SW 1271 (cell line): ENCODE measurements at regions not wholly inside any gene's neighbourhood (a gene's known extent, or its start where the extent isn't known, plus 50 kb on each side); places are given as distances from the start of the nearest gene placed in this dataset.
A peak's percentile ranks its signal among the peaks of the same experiment; 100 is the strongest.

ENCODE experiments used
- DNase-seq, 2 experiments: peaks; one replicate each; lab custom pipeline; 2025; lab: John Stamatoyannopoulos, UW

- DNase-seq, result no peak
Observed at GRCh38 chr1:172887162-172887561, 163.6 kb downstream of the TNFSF18 start.

- DNase-seq, result no peak
Observed at GRCh38 chr1:172893146-172893841, 157.4 kb downstream of the TNFSF18 start.

GRCh38 chr1:172894349-172895049 lies 156.2 kb downstream of the TNFSF18 start:
- no peak for DNase-seq

- peak in 1 of 2 experiments; percentile 6 for DNase-seq
Observed at GRCh38 chr1:172895050-172895460, 155.7 kb downstream of the TNFSF18 start.

- peak in 1 of 2 experiments; percentile 48 for DNase-seq
Observed at GRCh38 chr1:172895761-172896160, 155.0 kb downstream of the TNFSF18 start.

- DNase-seq, result peak; percentile 30 to 82
Observed at GRCh38 chr1:172897738-172898137, 153.0 kb downstream of the TNFSF18 start.

- no peak for DNase-seq
Observed at GRCh38 chr1:172898866-172899265, 151.9 kb downstream of the TNFSF18 start.

- no peak for DNase-seq
Observed at GRCh38 chr1:172900376-172900997, 150.3 kb downstream of the TNFSF18 start.

GRCh38 chr1:172902200-172902599 lies 148.5 kb downstream of the TNFSF18 start:
- no peak for DNase-seq

GRCh38 chr1:172902861-172903381 lies 147.8 kb downstream of the TNFSF18 start:
- DNase-seq, result no peak

GRCh38 chr1:172903581-172904220 lies 147.0 kb downstream of the TNFSF18 start:
- peak in 1 of 2 experiments; percentile 53 for DNase-seq

- no peak for DNase-seq
Observed at GRCh38 chr1:172905452-172905851, 145.3 kb downstream of the TNFSF18 start.

GRCh38 chr1:172906778-172907592 lies 143.8 kb downstream of the TNFSF18 start:
- peak in 1 of 2 experiments; percentile 57 for DNase-seq

- DNase-seq, result no peak
Observed at GRCh38 chr1:172907834-172908326, 142.9 kb downstream of the TNFSF18 start.

- DNase-seq, result peak; percentile 83 to 91
Observed at GRCh38 chr1:172909606-172910326, 141.0 kb downstream of the TNFSF18 start.

GRCh38 chr1:172912765-172913260 lies 137.9 kb downstream of the TNFSF18 start:
- no peak for DNase-seq

- no peak for DNase-seq
Observed at GRCh38 chr1:172914501-172915144, 136.1 kb downstream of the TNFSF18 start.

GRCh38 chr1:172915271-172915670 lies 135.5 kb downstream of the TNFSF18 start:
- DNase-seq, result no peak

- DNase-seq, result no peak
Observed at GRCh38 chr1:172916116-172916515, 134.6 kb downstream of the TNFSF18 start.

- DNase-seq, result peak; percentile 77 to 96
Observed at GRCh38 chr1:172917972-172918371, 132.8 kb downstream of the TNFSF18 start.
